KMS-11 (cell line): ENCODE measurements at regions not wholly inside any gene's neighbourhood (a gene's known extent, or its start where the extent isn't known, plus 50 kb on each side); places are given as distances from the start of the nearest gene placed in this dataset.

Source experiments
- H2AFZ ChIP-seq: fragments of 200-600 bp; sonication (generic); 2 replicates; pipeline ENCODE4 v1.6.1; 2016; ENCODE audit warnings: antibody characterized with exemption, mixed run types, low read depth
- H3K27ac ChIP-seq: fragments of 200-600 bp; sonication (generic); 2 replicates; pipeline ENCODE4 v1.6.1; 2016; ENCODE audit warnings: mild to moderate bottlenecking, mixed run types
- H3K27me3 ChIP-seq: fragments of 200-600 bp; sonication (generic); 2 replicates; pipeline ENCODE4 v1.6.1; 2017; ENCODE audit warnings: mild to moderate bottlenecking, low read depth, mixed run types, moderate library complexity; ENCODE audit not compliant: insufficient read depth
- H3K36me3 ChIP-seq: fragments of 200-600 bp; sonication (generic); 2 replicates; pipeline ENCODE4 v1.6.1; 2017; ENCODE audit warnings: mild to moderate bottlenecking, mixed run types; ENCODE audit not compliant: insufficient read depth
- H3K4me1 ChIP-seq: fragments of 200-600 bp; sonication (generic); 2 replicates; pipeline ENCODE4 v1.6.1; 2016; ENCODE audit warnings: mild to moderate bottlenecking, low read depth, mixed run types; ENCODE audit not compliant: poor library complexity, severe bottlenecking
- H3K4me2 ChIP-seq: fragments of 200-600 bp; sonication (generic); 2 replicates; pipeline ENCODE4 v1.7.0; 2016; ENCODE audit warnings: mild to moderate bottlenecking, mixed run types
- H3K4me3 ChIP-seq: fragments of 200-600 bp; sonication (generic); IDR thresholded peaks from 2 replicates; pipeline ENCODE4 v1.6.1; 2017; ENCODE audit warnings: low read depth, low read length, mixed read lengths; ENCODE audit not compliant: insufficient read depth
- H3K79me2 ChIP-seq: fragments of 200-600 bp; sonication (generic); 2 replicates; pipeline ENCODE4 v1.6.1; 2016; ENCODE audit warnings: low read depth, mixed run types; ENCODE audit not compliant: insufficient read depth
- H3K9ac ChIP-seq: fragments of 200-600 bp; sonication (generic); 2 replicates; pipeline ENCODE4 v1.6.1; 2016; ENCODE audit warnings: mild to moderate bottlenecking, mixed run types
- H4K20me1 ChIP-seq: fragments of 200-600 bp; sonication (generic); 2 replicates; pipeline ENCODE4 v1.6.1; 2016; ENCODE audit warnings: mild to moderate bottlenecking, mixed run types; ENCODE audit not compliant: insufficient read depth
- TF ChIP-seq, protein P1 (sequence below): fragments of 200-600 bp; sonication (generic); conservative IDR thresholded peaks from 2 replicates; pipeline ENCODE4 v1.6.1; 2017; ENCODE audit warnings: low read depth, mild to moderate bottlenecking, antibody characterized with exemption, low read length, moderate library complexity, mixed read lengths

DNA sequence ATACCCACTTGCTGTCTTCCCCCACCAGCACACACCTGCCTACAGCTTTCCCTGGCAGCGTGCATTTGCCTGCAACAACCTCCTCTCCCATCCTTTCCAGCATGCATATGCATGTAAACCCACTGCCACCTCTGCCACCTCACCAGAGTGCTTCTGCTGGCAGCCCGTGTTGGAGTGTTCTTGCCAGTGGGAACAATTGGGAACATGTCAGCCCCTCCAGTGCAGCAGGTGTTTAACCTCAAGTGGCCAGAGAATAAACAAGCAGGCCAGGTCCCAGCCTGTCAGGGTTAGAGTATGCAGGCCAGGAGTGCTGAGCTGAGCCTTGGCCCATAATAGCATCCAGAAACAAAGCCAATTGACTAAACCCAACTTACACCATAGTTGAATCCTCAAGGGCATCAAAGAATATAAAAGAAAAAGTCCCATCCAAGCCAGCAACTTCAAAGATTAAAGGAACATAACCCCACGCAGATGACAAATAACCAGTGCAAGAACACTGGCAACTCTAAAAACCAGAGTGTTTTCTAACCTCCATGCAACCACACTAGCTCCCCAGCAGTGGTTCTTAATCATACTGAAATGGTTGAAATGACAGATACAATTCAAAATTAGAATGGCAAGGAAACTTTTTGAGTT, 1212.1 kb upstream of the CITED2 start:
- Histone ChIP-seq H3K4me2 (no peak overlapping the region), H3K27me3 (no peaks in the 10 kb centered on the region), H2AFZ (no peak overlapping the region), H3K9ac (no peak overlapping the region), H3K27ac (no peak overlapping the region), H4K20me1 (no peaks in the 10 kb centered on the region), H3K4me1 (no peaks in the 10 kb centered on the region), H3K36me3 (no peaks in the 10 kb centered on the region), H3K79me2 (no peaks in the 10 kb centered on the region), H3K4me3 (no peak overlapping the region)
- TF ChIP-seq, protein P1, sequence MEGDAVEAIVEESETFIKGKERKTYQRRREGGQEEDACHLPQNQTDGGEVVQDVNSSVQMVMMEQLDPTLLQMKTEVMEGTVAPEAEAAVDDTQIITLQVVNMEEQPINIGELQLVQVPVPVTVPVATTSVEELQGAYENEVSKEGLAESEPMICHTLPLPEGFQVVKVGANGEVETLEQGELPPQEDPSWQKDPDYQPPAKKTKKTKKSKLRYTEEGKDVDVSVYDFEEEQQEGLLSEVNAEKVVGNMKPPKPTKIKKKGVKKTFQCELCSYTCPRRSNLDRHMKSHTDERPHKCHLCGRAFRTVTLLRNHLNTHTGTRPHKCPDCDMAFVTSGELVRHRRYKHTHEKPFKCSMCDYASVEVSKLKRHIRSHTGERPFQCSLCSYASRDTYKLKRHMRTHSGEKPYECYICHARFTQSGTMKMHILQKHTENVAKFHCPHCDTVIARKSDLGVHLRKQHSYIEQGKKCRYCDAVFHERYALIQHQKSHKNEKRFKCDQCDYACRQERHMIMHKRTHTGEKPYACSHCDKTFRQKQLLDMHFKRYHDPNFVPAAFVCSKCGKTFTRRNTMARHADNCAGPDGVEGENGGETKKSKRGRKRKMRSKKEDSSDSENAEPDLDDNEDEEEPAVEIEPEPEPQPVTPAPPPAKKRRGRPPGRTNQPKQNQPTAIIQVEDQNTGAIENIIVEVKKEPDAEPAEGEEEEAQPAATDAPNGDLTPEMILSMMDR = no peak

DNA sequence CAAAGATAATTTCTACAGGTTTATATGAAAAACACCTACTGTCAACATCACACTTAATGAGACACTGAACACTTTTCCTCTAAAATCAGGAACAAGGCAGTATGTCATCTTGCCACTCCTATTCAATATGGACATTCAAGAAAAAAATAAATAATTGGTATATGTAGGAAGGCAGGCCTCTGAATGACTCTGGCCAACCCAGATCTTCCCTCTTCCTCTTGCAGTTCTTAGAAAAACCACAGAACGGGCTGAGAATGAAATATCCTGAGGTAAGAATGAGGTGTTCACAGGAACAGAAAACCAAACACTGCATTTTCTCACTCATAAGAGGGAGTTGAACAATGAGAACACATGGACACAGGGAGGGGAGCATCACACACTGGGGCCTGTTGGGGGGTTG, 1207.2 kb upstream of the CITED2 start:
- Histone ChIP-seq H4K20me1 (no peaks in the 10 kb centered on the region), H3K79me2 (no peaks in the 10 kb centered on the region), H3K4me3 (no peak overlapping the region), H3K27me3 (no peaks in the 10 kb centered on the region), H2AFZ (no peak overlapping the region), H3K9ac (no peak overlapping the region), H3K27ac (no peak overlapping the region), H3K4me1 (no peaks in the 10 kb centered on the region), H3K36me3 (no peaks in the 10 kb centered on the region), H3K4me2 (no peak overlapping the region)
- TF ChIP-seq, protein P1 = no peak

DNA sequence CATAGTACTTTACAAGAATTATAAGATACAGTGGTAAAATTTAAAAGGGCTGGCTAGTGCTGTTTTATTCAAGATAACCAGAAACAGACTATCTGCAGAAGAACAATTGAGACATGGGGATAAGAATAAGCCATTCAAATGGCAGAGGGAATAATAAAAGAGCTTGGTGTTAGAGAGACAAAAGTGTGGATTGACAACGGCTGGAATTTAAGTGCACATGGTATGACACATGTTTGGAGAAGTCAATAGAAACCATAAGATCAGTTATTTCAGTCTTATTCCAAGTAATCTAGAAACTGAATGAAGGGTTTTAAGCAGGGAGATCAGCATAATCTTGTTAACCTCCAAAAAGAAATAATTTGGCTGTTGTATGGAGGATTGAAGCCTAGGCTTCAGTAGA, 1205.5 kb upstream of the CITED2 start:
- no peak overlapping the region for H3K4me3 ChIP-seq
- no peak overlapping the region for H3K9ac ChIP-seq
- H3K4me1 ChIP-seq = no peaks in the 10 kb centered on the region
- TF ChIP-seq, protein P1 = no peak
- H4K20me1 ChIP-seq = no peaks in the 10 kb centered on the region
- no peak overlapping the region for H2AFZ ChIP-seq
- H3K79me2 ChIP-seq = no peaks in the 10 kb centered on the region
- H3K36me3 ChIP-seq = no peaks in the 10 kb centered on the region
- H3K27ac ChIP-seq = no peak overlapping the region
- no peak overlapping the region for H3K4me2 ChIP-seq
- H3K27me3 ChIP-seq = no peaks in the 10 kb centered on the region

DNA sequence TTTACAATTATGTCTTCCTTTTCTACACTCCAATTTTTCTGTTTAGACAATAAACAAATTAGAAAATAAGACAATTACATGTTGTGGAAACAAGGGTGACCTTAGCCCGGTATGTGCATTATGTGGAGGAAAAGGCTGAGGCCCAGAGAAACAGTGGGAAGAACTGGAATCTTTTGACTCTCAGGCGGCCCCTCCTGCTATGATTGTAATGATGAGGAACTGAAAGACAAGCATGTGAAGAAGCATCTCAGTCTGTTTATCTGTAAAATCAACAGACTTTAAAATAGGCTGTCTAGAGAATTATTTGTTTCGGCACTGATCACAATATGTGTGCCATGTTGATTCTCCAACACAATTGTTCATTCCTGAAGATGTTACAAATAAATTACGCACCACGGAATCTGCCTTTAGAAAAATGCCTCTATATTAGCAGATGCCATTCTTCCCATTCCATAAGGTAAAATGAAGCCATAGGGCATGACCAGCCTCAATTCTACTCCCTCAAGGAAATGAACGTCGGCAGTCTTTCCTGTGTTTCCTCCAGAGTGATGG, 1201.6 kb upstream of the CITED2 start:
- Histone ChIP-seq H2AFZ (no peak overlapping the region), H3K27me3 (no peaks in the 10 kb centered on the region), H3K4me2 (no peak overlapping the region), H4K20me1 (no peaks in the 10 kb centered on the region), H3K4me3 (no peak overlapping the region), H3K9ac (no peak overlapping the region), H3K36me3 (no peaks in the 10 kb centered on the region), H3K79me2 (no peaks in the 10 kb centered on the region), H3K4me1 (no peaks in the 10 kb centered on the region), H3K27ac (no peak overlapping the region)
- TF ChIP-seq, protein P1 = no peak
